ENCODE measurements at regions not wholly inside any gene's neighbourhood (a gene's known extent, or its start where the extent isn't known, plus 50 kb on each side); places are given as distances from the start of the nearest gene placed in this dataset.

DNA sequence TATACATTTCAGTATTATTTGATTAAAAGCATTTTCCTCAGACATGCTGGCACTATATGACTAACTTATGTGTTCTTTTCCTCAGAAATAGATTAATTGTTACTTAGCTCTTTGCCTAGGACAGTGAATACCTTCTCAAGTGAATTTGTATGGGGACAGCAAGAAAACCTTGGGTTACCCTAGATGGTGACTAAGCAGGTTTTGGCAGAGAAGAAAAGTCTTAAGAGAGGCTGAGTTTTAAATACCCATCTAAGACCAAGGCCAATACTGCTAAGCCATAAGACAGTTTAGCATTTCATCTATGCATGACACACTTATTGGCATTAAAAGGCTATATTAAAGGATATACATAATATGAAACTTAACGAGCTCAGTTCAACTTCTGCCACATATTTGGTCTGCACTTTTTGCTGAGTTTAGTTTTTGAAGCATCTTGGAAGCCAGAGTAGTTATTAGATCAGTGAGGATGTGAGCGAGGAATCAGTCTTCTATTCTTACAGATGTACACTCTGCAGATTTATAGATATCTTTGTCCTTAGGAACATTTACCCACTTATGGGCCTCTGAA is 54.6 kb upstream of the FAM3C start:
- no peak for DNase-seq (ENCODE audit: low read depth)

DNA sequence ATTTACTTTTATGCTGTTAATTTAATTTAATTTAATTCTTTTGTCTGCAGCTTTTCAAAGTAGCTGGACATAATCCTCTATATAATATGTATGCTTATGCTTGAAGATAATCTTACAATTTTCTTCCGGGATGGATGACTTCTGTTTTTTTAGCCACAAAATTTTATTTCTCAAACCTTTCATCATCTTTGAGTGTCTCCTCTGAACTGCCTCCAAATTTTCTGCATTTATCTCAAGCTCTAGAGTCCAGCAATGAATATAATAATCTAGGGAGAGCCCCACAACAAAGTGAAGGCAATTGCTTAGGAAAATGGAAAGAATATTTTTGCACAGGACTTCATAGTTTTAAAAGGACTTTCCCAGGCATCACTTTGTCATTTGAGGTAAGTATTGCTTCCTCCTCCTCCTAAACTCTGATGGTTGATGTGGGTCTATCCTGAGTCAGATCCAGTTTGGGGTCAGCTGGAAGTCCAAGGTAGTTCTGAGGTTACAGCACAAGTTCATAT is 53.7 kb upstream of the FAM3C start:
- DNase-seq (ENCODE audit: low read depth), result no peak

DNA sequence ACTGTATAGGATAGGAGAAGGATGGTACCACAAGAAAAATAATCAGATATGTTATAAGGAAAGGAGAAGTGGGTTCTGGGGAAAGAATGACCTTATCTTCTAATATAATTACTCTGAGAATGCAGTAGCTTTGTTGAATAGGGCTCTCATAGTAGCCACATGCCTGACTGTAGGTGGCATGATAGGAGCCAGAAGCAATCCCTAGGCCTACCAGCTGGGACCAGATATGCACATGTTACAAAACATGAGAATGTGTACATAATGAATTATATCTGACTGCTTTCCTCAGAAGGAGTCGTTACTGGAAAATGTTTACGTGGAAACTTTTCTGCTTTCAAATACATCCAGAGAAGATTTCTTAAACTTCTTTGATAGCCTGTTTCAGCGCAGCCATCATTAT is 53.2 kb upstream of the FAM3C start:
- DNase-seq (ENCODE audit: low read depth), result no peak

DNA sequence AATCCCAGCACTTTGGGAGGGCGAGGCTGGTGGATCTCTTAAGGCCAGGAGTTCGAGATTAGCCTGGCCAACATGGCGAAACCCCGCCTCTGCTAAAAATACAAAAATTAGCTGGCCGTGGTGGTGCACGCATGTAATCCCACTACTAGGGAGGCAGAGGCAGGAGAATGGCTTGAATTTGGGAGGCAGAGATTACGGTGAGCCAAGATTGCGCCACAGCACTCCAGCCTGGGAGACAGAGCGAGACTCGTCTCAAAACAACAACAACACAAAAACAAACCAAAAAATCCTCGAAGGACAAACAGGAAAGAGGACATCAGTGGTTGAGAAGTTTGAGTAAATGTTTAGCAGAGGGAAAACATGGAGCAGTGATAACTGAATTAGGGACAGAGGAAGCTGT is 52.3 kb upstream of the FAM3C start:
- DNase-seq (ENCODE audit: low read depth), result no peak

DNA sequence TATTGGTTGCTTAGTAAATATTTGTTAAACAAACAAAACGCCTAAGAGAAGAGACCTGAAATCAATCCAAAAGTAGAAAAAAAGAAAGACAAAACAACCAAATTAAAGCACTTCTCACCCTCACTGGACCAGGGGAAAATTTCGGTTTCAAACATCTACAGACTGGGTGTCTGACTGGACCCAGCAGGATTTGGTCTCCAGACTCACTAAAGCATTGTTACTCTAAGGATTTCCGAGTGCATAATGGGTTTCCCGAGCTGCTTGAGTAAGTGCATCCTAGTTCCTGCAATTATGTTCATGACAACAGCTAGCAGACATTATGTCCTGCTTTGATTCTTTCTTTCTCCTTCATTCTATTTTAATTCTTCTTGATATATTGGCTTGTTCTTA is 51.8 kb upstream of the FAM3C start:
- no peak for DNase-seq (ENCODE audit: low read depth)

DNA sequence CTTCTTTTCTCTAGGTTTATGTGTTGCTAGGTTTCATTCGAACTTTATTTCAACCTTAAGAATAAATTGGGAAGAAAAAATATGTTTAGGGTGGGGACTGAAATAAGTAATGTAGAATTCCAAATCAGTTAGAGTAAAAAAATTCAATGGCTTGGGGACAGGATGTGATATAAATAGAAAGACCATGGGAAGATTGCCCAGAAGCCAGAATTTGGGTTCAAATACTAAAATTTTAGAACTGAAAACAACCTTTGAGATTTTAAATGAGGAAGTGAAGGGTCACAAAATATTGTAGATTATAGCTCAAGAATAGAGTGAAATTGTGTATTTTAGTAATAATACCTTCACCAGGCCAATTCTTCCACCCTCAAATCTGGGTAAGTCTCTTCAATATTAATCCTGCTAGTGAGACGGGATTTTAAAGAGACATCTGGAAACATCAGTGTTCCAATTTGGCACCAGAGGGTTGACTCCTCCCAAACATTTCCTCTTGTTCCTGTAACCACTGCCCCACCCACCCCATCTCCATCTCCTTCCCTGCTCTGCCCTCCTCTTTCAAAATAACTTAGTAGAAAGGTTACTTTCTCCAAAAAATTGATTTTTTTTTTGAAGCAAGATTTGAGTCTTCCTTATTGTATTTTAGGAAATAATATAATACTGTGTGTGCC is 51.3 kb upstream of the FAM3C start:
- DNase-seq (ENCODE audit: low read depth), result no peak

DNA sequence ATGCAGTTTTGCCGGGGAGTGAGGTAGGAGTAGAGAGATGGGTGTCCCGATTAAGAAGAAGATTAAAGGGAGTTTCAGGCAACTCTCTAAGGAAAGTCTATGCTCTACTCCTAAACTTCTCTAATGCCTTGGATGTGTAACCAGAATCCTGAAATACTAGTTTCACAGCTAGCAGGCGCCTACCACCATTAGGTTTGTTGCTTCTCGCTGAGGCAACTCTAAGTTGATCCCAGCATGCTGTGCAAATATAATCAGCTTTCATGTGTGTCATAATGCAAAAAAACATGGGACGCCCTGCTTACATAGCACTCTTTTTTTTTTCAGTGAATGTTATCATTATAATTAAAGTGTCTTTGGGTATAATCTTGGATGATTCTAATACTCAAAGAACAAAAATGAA is 50.4 kb upstream of the FAM3C start:
- no peak for DNase-seq (ENCODE audit: low read depth)
